ENCODE measurements at regions not wholly inside any gene's neighbourhood (a gene's known extent, or its start where the extent isn't known, plus 50 kb on each side); places are given as distances from the start of the nearest gene placed in this dataset.
"Not testable (repeated sequence)": the region's sequence is repeated elsewhere in the genome, so short reads cannot be mapped to it uniquely, and the experiment has no call there.

GRCh38 chr20:30724688-30725074, 532.8 kb upstream of the DEFB115 start:
- TF ChIP-seq CTCF, POLR2A (IDR thresholded peaks at IDR 0.05): not testable (repeated sequence)
